Putamen (tissue), 1 donor: ENCODE measurements at regions not wholly inside any gene's neighbourhood (a gene's known extent, or its start where the extent isn't known, plus 50 kb on each side); places are given as distances from the start of the nearest gene placed in this dataset.
"Not testable (repeated sequence)": the region's sequence is repeated elsewhere in the genome, so short reads cannot be mapped to it uniquely, and the experiment has no call there.

Experiments used
- DNase-seq: peaks from one replicate; pipeline ENCODE4 v3.0.0-alpha.2; 2016; ENCODE audit warnings: low spot score

GRCh38 chr6:144360401-144360800, 75.3 kb downstream of the UTRN start:
- DNase-seq: no peak

GRCh38 chr6:144361016-144361415, 75.9 kb downstream of the UTRN start:
- DNase-seq: no peak

GRCh38 chr6:144362042-144363018, 77.2 kb downstream of the UTRN start:
- no peak for DNase-seq

- DNase-seq: no peak
Measured at GRCh38 chr6:144364208-144364720, 79.1 kb downstream of the UTRN start.

DNA sequence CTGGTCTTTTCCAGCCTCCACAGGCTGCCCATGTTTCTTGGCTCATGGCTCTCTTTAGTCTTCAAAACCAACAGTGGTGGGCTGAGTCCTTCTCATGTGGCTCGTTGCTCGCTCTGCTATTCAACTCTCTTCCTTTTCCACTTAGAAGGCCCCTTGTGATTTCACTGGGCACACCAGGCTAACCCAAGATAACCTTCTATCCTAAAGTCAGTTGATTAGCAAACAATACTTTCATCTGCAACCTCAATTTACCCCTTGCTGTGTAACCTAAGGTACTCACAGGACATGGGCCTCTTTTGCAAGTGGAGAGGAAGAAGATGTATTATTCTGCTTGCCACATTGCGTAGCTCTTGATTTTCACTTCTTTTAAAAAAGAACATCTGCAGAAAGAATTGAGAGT, 79.6 kb downstream of the UTRN start:
- DNase-seq: no peak

DNA sequence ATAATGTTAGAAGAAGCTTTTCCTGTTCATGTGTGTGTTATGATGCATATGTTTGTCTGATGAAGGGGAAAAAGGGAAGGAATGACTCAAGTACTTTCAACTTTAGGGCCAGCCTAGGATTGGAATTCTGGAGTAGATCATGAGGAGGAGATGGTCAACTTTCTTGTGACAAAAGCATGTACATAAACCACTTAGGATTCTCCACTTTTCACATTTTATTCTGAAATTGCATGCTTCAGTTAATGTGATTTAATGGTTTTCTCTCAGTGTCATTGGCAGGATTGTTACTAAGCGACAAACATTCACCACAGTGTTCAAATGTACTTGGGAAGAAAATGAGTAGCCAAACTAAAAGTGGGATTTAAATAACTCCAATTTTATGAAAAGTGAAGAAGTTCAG, 80.1 kb downstream of the UTRN start:
- no peak for DNase-seq

GRCh38 chr6:144369696-144370095, 84.6 kb downstream of the UTRN start:
- DNase-seq: not testable (repeated sequence)

DNA sequence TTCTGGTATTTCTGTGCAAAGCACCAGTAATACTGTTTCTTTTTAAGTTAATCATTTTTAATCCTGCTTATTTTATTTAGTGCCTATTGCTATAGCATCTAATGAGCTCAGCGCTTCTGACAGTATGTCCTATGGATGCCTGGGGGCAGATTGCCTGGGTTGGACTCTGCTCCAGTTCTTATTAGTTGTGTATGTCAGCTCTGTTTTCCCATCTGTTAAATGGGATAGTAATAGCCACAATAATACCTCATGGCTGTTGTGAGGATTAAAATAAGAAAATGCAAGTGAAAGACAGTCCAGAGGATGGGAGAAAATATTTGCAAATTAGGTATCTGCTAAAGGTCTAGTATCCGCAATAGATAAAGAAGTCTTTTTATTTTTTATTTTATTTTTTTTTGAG, 87.0 kb downstream of the UTRN start:
- DNase-seq: no peak

DNA sequence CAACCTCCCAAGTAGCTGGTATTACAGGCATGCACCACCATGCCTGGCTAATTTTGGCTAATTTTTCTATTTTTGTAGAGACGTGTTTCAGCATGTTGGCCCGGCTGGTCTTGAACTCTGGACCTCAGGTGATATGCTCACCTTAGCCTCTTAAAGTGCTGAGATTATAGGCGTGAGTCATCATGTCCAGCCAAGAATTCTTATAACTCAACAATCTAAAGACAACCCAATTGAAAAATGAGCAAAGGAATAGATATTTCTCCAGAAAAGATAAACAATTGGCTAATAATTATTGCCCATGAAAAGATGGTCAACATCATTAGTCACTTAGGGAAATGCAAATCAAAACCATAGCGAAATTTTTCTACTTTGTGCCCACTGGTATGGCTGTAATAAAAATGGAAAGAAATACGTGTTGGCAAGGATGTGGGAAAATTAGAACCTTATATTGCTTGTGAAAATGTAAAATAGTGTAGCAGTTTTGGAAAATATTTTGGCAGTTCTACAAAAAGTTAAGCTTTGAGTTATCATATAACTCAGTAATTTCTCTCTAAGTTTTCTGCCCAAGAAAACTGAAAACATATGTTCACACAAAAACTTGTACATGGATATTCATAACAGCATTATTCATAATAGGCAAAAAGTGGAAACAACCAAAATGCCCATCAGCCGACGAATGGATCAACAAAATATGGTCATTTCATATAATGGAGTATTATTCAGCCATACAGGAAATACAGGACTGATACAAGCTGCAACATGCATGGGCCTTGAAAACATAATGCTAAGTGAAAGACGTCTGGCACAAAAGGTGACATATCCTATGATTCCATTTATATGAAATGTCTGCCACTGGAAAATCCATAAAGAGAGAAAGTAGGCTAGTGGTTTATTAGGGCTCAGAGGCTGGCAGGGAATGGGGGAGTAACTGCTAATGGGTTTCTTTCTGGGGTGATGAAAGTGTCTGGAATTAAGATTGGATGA, 87.8 kb downstream of the UTRN start:
- DNase-seq: no peak

- not testable (repeated sequence) for DNase-seq
Measured at GRCh38 chr6:144374525-144374924, 89.4 kb downstream of the UTRN start.

GRCh38 chr6:144377586-144378210, 92.6 kb downstream of the UTRN start:
- DNase-seq: no peak

GRCh38 chr6:144378437-144378836, 93.3 kb downstream of the UTRN start:
- no peak for DNase-seq

GRCh38 chr6:144379356-144379755, 94.2 kb downstream of the UTRN start:
- no peak for DNase-seq

DNA sequence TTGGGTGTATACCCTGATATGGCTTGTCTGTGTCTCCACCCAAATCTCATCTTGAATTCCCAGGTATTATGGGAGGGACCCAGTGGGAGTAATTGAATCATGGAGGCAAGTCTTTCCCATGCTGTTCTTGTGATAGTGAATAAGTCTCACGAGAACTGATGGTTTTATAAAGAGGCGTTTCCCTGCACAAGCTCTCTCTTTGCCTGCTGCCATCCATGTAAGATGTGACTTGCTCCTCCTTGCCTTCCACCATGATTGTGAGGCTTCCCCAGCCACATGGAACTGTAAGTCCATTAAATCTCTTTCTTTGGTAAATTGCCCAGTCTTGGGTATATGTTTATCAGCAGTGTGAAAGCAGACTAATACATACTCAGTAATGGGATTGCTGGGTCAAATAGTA, 96.4 kb downstream of the UTRN start:
- not testable (repeated sequence) for DNase-seq

DNA sequence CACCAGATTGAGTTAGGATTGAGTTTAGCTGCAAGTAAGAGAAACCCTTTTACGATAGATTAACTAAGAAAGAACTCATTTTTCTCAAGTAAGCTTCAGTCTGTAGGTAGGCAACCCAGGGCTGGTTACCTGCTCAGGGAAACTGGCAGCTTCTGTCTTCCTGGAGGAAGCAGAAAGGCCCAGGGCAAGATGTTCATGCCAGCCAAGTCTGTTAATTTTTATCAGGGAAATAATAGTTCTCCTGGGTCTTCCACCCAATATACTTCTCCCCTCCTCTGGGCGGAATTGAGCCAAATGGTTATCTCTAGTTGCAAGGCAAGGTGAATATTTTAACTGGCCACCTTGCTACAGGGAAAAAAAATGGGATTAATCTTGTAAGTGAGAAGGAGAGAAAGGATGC, 98.2 kb downstream of the UTRN start:
- DNase-seq: no peak

DNA sequence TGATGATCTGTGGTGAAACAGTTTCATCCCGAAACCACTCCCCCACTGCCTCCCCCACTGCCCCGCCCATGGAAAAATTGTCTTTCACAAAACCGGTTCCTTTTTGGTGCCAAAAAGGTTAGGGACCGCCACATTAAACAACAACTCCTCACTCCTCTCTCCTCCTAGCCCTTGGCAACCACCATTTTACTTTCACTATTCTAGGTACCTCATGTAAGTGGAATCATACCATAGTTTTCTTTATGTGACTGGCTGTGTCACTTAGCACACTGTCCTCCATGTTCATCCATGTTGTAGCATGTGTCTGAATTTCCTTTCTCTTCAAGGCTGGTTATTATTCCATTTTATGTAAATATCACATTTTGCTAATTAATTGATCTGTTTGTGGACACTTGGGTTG, 99.3 kb downstream of the UTRN start:
- no peak for DNase-seq

- DNase-seq: not testable (repeated sequence)
Measured at GRCh38 chr6:144389474-144389873, 104.3 kb downstream of the UTRN start.

DNA sequence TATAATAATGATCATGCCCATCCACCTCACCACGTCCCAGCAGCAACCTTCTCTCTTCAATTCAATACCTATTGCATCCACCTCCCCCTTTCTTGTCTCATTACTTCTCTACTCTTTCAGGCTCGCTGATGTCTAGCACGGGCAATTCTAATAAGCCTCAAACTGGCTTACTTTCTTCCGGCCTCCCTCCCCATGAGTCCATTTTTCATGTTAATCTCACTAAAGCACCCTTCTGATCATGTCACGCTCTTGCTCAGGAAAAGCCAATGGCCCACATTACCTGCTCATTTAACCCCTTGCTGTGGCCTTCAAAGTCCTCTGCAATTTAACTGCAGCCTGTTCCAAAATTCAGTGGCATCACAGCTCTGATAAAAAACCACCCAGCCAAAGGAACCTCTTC, 105.1 kb downstream of the UTRN start:
- no peak for DNase-seq

- DNase-seq: no peak
Measured at GRCh38 chr6:144390886-144391285, 105.8 kb downstream of the UTRN start.

DNA sequence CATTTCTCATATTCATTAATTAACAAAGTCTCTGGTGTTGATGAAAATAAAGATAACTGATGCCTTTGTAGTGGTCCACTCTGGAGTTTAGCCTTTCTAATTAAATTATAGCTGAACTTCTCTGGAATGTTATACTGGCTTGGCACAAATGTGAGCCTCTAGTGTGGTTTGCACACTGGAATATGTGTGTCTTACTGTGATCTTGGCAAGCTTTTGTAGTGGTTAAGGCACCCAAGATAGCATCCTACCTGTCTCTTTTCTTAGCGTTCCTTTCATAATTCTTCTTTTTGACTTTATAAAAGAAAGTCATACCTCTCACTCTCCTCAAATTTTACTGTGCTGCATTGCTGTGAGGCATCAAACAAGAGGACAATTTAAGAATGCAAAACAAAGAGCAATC, 107.4 kb downstream of the UTRN start:
- no peak for DNase-seq

DNA sequence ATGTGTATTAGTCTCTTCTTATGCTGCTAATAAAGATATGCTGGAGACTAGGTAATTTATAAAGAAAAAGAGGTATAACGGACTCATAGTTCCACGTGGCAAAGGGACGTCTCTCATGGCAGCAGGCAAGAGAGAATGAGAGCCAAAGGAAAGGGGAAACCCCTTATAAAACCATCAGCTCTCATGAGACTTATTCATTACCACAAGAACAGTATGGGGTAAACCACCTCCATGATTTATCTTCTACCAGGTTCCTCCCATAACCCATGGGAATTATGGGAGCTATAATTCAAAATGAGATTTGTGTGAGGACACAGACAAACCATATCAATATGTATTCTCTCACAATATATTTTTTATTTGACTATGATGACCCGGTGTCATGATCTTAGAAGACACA, 109.1 kb downstream of the UTRN start:
- no peak for DNase-seq

DNA sequence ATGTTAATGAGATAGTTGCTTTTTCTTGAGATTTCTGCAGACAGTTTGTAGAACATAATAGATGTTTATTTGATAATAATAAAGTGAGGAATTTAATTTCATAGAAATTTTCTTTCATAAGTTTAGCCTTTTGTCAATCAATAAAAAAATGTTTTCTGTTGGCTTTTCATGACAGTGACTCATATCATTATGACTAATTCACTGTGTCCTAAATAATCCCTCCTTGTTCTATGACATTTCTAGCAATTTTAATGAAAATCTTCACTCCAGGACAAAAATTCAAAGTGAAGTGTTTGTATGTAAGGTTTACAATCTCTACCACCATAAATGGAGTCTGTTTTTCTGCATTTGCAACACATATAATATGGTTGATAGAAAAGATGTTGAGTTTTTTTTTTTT, 109.9 kb downstream of the UTRN start:
- no peak for DNase-seq
